Activated CD4-positive, CD25-positive, alpha-beta regulatory T cell treated with anti-CD3 and anti-CD28 coated beads, Interleukin-2, amount 50 U/mL, for 72 hours (primary cell): ENCODE measurements at regions not wholly inside any gene's neighbourhood (a gene's known extent, or its start where the extent isn't known, plus 50 kb on each side); places are given as distances from the start of the nearest gene placed in this dataset.
"Not testable (repeated sequence)": the region's sequence is repeated elsewhere in the genome, so short reads cannot be mapped to it uniquely, and the experiment has no call there.

Source experiments
- DNase-seq: peaks from one replicate; pipeline ENCODE4 v3.0.0; 2021

GRCh38 chr4:4663028-4663427, 121.2 kb upstream of the STX18 start:
- DNase-seq = no peak

DNA sequence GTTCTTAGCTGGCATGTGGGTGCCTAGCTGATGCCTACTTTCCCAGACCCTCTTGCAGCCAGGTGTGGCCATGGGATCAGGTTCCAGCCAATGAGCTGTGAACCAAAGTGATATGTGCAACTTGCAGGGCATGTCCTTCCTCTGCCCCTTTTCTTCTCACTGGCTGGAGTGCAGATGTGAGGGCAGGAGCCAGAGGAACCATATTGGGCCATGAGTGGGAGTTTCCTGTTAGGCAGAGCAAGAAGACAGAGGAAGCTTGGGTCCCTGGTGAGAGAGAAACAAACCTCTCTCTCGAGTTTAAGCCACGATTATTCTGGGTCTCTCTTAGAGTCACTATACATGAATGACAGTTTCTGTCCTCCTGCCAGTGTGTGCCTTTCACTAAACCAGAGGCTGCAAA, 120.4 kb upstream of the STX18 start:
- DNase-seq = no peak

GRCh38 chr4:4659871-4660651, 118.2 kb upstream of the STX18 start:
- no peak for DNase-seq

GRCh38 chr4:4658052-4658451, 116.2 kb upstream of the STX18 start:
- DNase-seq = no peak

GRCh38 chr4:4656977-4657376, 115.1 kb upstream of the STX18 start:
- no peak for DNase-seq

DNA sequence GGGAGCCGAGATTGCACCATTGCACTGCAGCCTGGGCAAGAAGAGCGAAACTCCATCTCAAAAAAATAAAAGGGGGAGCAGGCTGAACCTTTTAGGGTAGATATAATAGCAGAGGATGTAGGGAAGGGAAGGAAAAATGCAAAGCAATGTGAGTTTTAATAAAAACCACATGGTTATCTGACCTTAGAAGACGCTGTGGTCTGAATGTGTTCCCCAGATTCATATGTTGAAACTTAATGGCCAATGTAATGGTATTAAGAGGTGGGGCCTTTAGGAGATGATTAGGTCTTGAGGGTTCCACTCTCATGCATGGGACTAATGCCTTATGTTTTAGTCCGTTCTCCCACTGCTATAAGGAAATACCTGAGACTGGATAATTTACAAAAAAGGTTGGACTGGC, 114.1 kb upstream of the STX18 start:
- DNase-seq = no peak

GRCh38 chr4:4655011-4655410, 113.2 kb upstream of the STX18 start:
- no peak for DNase-seq

DNA sequence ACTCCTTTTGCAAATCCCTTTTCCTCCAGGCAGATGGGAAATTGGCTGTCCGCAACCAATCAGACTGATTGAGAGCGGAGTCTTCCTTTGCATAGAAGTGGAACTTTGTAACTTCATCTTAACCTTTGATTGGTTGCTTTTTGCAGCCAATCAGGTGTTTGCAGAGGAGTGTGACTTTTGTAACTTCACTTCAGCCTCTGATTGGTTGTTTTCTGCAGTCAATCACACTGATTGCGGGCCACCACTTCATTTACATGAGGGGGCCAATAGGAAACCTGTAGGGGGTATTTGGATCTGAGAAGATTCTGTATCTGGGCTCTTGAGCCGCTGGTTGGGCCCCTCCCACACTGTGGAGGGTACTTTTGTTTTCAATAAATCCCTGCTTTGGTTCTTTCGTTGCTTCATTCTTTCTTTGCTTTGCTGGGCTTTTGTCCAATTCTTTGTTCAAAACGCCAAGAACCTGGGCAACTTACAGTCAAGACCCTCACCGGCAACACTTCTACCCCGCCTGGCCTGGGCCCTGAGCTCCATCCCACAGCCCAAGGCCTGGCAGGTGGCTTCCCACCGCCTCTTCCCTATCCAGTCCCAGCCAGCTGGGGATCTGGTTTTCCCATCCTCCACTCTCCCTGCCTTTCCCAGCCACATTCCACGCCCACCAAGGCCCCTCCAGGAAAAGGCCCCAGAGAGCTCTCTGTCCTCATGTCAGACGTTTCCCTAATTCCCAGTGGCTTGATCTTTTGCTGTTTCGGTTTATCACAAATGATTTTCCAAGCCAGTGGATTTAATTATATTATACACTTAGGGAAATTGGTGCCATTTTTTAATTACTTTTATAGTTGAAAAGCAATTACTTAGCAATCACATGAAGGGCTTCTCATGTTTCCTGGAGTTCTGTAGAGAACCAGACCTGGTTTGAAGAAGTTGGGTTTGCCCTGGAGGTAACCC, 110.2 kb upstream of the STX18 start:
- DNase-seq = no peak

GRCh38 chr4:4647041-4647440, 105.2 kb upstream of the STX18 start:
- no peak for DNase-seq

GRCh38 chr4:4645743-4646142, 103.9 kb upstream of the STX18 start:
- DNase-seq = no peak

GRCh38 chr4:4644277-4644676, 102.4 kb upstream of the STX18 start:
- DNase-seq = not testable (repeated sequence)

GRCh38 chr4:4643743-4644142, 101.9 kb upstream of the STX18 start:
- DNase-seq = not testable (repeated sequence)

GRCh38 chr4:4643306-4643705, 101.5 kb upstream of the STX18 start:
- no peak for DNase-seq

GRCh38 chr4:4642496-4643000, 100.7 kb upstream of the STX18 start:
- DNase-seq = no peak

DNA sequence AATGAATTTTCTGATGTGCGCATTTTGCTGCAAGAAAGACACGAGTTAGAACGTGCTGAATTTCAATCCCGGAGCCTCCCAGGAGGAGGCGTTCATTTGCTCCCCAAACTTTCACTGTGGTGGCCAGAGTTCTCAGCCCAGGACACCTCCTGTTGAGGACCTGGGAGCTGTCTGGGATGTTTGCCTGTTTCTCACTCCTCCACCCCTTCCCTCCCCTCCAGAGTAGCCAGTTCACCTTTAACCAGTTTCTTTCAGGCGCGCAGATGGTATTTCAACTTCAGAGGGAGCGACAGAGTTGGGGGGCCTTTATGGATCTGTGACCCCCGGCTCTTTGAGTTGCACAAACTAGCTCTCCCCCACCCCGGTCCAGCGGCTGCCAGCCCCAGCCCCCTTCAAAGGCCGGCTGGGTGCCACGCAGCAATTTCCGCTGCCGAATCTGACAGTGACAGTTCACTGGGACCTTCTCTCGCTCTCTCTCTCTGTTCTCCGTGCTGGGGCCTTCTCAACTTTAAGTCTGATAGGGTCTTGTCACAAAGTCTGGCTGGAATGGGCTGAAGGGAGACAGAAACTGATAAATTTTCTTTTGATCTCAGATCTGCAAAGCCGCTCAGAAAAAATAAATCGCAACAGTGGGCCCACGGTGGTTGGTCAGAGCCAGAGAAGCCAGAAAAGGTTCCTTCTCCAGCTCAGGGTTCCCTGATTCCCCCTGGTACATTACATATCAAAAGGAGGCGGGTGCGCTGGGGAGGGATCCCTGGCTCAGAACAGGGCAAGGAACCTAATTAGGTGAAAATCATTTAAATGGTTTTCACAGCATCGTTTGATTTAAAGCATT, 100.0 kb upstream of the STX18 start:
- DNase-seq = no peak

DNA sequence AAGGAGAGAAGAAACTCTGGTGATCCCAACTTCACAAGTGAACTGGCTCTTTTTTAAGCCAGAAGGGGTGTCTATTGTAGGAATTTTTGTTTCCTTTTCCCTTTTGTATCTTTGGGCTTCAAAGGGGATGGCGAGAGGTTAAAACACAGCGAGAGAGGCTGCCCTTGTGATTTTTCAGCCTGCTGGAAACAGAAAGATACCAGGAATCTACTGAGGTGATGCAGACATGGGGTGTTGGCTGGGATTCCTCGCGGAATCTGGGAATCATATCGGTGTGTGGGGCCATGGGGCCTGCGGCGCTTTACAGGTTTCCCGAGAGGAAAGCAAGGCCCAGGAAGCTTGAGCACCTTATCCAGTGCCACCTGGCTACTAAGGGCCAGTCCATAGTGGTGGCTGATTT, 99.4 kb upstream of the STX18 start:
- DNase-seq = no peak

DNA sequence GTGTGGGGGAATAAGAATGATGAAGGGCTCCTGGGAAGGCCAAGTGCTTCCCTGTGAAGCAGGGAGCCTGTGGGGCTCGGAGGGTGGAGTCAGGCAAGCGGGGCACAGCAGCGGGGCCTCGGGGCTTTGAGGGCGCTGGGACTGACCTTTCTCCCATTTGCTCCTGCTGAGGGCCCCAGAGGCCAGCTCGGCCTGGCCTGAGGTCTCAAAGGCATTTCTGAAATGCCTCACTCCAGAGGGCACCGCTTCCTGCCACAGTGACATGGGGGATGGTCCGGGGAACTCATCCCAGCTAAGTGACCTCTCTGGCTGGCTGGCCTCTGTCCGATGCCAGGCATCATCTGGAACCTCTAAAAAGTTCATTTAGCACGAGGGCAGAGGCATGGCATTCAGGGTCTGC, 98.8 kb upstream of the STX18 start:
- no peak for DNase-seq

DNA sequence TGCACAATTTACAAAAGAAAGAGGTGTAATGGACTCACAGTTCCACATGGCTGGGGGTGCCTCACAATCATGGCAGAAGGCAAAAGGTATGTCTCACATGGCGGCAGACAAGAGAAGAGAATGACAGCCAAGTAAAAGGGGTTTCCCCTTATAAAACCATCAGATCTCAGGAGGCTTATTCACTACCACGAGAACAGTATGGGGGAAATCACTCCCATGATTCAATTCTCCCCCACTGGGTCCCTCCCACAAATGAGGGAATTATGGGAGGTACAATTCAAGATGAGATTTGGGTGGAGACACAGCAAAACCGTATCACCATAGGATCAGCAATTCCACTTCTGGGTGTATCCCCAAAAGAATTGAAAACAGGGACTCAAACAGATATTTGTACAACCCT, 97.5 kb upstream of the STX18 start:
- no peak for DNase-seq

DNA sequence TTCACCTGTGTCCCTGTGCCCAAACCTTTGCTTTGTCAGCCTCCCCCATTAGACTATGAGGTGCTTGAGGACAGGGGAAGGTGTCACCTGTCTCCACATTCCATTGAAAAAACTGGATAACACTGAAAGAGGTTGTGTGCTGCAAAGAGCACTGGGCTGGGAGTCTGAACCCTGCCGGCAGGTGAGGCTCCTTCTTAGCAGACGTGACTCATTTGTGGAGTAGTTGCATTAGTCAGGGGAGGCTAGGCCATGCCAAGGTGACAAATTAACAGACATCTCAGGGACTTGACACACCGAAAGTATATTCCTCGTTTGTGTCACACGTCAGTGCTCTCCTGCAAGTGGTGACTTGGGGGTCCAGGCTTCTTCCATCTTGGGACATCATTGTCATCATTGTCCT, 95.9 kb upstream of the STX18 start:
- no peak for DNase-seq

- no peak for DNase-seq
These were observed 91.6 kb upstream of the STX18 start for GRCh38 chr4:4633431-4633830.

- DNase-seq = no peak
These were observed 89.3 kb upstream of the STX18 start for GRCh38 chr4:4631150-4631549.

DNA sequence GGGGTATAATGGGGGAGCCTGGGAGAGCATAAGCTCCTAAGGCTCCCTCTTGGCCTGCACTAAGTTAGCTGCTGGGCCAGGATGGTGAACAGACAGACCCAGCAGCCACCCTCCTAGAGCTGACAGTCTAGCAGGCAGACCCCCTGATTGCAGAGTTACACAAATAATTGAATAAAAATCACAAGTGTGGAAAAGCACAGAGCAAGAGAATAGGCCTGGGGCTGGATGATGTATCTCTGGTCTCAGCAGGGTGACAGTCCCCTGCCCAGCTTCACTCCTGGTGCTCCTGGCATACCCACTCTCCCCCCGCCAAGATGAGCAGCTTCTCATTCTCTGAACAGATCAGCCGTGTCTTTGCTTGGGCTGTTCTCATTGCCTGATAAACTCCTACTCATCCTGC, 86.1 kb upstream of the STX18 start:
- no peak for DNase-seq

GRCh38 chr4:4627111-4627510, 85.3 kb upstream of the STX18 start:
- DNase-seq = no peak
